ENCODE measurements at regions not wholly inside any gene's neighbourhood (a gene's known extent, or its start where the extent isn't known, plus 50 kb on each side); places are given as distances from the start of the nearest gene placed in this dataset.

DNA sequence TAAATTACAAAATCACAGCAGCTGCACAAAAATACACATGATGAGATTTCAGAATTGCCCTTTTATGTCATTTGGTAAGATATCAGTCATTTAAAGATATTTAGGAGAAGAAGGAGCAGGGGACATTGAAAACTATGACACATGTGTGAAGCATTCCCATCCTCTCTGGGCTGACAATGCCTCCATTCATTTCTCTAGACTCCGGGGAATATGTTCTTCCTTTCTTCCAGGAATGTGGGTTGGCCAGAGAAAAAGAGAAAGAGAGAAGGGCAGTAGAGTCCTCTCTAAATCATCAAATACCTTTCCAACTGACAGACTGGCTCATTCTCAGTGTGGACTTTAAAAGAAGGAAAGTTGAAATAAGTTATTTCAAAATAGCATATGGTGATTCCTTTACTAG lies 205.6 kb upstream of the ADAMTSL1 start:
- DNase-seq (ENCODE audit: low spot score) (no peak), ATAC-seq (no peak; the same call in 1 of the 2 replicates)
- CTCF ChIA-PET: no interaction called here
- TF ChIP-seq ZBTB21 (CRISPR knock-in tag; IDR thresholded peaks at IDR 0.05; ENCODE audit: borderline replicate concordance) (no peak), ZNF423 (CRISPR knock-in tag; IDR thresholded peaks at IDR 0.05) (no peak), GABPB1 (CRISPR knock-in tag; IDR thresholded peaks at IDR 0.05) (no peak), JAZF1 (CRISPR knock-in tag; IDR thresholded peaks at IDR 0.05) (no peak), ETV6 (CRISPR knock-in tag; IDR thresholded peaks at IDR 0.05) (no peak), ZNF219 (CRISPR knock-in tag; IDR thresholded peaks at IDR 0.05; ENCODE audit: borderline replicate concordance) (no peak), HMGA2 (CRISPR knock-in tag; IDR thresholded peaks at IDR 0.05) (no peak), NR2C2 (CRISPR knock-in tag; IDR thresholded peaks at IDR 0.05) (no peak), NR1H2 (CRISPR knock-in tag; IDR thresholded peaks at IDR 0.05) (no peak), CREB1 (CRISPR knock-in tag; IDR thresholded peaks at IDR 0.05) (no peak), SMAD3 (CRISPR knock-in tag; IDR thresholded peaks at IDR 0.05; ENCODE audit: borderline replicate concordance) (no peak)
- TF ChIP-seq, protein P1, sequence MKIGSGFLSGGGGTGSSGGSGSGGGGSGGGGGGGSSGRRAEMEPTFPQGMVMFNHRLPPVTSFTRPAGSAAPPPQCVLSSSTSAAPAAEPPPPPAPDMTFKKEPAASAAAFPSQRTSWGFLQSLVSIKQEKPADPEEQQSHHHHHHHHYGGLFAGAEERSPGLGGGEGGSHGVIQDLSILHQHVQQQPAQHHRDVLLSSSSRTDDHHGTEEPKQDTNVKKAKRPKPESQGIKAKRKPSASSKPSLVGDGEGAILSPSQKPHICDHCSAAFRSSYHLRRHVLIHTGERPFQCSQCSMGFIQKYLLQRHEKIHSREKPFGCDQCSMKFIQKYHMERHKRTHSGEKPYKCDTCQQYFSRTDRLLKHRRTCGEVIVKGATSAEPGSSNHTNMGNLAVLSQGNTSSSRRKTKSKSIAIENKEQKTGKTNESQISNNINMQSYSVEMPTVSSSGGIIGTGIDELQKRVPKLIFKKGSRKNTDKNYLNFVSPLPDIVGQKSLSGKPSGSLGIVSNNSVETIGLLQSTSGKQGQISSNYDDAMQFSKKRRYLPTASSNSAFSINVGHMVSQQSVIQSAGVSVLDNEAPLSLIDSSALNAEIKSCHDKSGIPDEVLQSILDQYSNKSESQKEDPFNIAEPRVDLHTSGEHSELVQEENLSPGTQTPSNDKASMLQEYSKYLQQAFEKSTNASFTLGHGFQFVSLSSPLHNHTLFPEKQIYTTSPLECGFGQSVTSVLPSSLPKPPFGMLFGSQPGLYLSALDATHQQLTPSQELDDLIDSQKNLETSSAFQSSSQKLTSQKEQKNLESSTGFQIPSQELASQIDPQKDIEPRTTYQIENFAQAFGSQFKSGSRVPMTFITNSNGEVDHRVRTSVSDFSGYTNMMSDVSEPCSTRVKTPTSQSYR (CRISPR knock-in tag; IDR thresholded peaks at IDR 0.05): no peak
- TF ChIP-seq, protein P2, sequence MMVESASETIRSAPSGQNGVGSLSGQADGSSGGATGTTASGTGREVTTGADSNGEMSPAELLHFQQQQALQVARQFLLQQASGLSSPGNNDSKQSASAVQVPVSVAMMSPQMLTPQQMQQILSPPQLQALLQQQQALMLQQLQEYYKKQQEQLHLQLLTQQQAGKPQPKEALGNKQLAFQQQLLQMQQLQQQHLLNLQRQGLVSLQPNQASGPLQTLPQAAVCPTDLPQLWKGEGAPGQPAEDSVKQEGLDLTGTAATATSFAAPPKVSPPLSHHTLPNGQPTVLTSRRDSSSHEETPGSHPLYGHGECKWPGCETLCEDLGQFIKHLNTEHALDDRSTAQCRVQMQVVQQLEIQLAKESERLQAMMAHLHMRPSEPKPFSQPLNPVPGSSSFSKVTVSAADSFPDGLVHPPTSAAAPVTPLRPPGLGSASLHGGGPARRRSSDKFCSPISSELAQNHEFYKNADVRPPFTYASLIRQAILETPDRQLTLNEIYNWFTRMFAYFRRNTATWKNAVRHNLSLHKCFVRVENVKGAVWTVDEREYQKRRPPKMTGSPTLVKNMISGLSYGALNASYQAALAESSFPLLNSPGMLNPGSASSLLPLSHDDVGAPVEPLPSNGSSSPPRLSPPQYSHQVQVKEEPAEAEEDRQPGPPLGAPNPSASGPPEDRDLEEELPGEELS (CRISPR knock-in tag; IDR thresholded peaks at IDR 0.05): no peak
- TF ChIP-seq, protein P3, sequence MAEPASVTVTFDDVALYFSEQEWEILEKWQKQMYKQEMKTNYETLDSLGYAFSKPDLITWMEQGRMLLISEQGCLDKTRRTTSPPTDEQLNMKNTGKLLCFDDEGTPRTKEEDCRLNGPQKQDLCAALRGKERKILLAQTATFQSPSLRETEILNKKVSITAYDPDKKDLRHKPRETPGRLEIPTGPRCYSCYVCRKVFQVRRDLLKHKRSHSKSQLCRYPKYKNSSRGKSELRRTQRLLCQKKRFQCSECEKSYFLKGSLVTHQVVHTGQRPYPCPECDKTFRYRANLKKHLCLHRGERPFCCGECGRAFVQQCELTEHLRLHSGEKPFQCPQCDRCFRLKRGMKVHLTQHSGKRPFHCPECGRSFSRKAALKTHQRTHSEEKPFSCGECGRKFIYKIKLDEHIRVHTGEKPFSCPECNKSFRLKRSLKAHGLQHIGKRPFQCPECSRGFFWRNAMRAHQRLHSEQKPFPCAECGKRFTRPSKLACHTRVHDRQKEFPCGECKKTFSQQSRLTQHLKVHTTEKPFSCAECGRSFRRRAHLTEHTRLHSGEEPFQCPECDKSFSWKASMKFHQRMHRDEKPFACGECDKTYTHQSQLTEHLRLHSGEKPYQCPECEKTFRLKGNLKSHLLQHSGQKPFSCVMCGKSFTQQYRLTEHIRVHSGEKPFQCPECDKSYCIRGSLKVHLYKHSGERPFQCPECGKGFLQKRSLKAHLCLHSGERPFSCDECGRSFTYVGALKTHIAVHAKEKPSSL (CRISPR knock-in tag; conservative IDR thresholded peaks at IDR 0.05): no peak
- TF ChIP-seq, protein P4, sequence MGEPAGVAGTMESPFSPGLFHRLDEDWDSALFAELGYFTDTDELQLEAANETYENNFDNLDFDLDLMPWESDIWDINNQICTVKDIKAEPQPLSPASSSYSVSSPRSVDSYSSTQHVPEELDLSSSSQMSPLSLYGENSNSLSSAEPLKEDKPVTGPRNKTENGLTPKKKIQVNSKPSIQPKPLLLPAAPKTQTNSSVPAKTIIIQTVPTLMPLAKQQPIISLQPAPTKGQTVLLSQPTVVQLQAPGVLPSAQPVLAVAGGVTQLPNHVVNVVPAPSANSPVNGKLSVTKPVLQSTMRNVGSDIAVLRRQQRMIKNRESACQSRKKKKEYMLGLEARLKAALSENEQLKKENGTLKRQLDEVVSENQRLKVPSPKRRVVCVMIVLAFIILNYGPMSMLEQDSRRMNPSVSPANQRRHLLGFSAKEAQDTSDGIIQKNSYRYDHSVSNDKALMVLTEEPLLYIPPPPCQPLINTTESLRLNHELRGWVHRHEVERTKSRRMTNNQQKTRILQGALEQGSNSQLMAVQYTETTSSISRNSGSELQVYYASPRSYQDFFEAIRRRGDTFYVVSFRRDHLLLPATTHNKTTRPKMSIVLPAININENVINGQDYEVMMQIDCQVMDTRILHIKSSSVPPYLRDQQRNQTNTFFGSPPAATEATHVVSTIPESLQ (CRISPR knock-in tag; IDR thresholded peaks at IDR 0.05): no peak
- TF ChIP-seq, protein P5, sequence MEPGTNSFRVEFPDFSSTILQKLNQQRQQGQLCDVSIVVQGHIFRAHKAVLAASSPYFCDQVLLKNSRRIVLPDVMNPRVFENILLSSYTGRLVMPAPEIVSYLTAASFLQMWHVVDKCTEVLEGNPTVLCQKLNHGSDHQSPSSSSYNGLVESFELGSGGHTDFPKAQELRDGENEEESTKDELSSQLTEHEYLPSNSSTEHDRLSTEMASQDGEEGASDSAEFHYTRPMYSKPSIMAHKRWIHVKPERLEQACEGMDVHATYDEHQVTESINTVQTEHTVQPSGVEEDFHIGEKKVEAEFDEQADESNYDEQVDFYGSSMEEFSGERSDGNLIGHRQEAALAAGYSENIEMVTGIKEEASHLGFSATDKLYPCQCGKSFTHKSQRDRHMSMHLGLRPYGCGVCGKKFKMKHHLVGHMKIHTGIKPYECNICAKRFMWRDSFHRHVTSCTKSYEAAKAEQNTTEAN (CRISPR knock-in tag; IDR thresholded peaks at IDR 0.05): no peak
- Mint-ChIP-seq H3K4me1 (peaks cover 3% of the 10 kb centered on the region), H3K27me3 (ENCODE audit: low read depth) (no peaks in the 10 kb centered on the region), H3K36me3 (peaks cover 4% of the 10 kb centered on the region; the same call in 1 of the 2 replicates), H3K4me3 (no peak overlapping the region), H3K9me3 (peaks cover 13% of the 10 kb centered on the region), H3K27ac (no peak overlapping the region)
- POLR2A ChIA-PET: no interaction called here

DNA sequence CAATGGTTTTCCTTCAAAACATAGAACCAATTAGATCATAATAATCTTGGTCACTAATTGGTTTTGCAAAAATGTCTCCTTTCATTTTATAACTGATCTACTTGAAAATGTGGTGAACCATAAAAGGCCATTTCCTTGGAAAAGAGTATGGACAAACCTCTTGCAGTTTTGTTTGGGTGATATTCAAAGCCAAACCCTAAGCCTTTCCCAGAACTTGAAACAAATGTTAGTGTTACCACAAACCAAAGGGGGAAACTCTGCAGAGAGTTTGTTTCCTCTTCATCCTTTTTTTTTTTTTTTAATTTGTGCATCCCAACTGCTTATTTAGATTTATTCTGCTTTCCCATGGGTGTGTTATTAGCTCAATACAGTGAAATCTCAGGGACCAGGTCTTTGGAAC lies 204.4 kb upstream of the ADAMTSL1 start:
- Mint-ChIP-seq H3K27ac (no peak overlapping the region), H3K4me1 (no peaks in the 10 kb centered on the region), H3K36me3 (peaks cover 4% of the 10 kb centered on the region; the same call in 1 of the 2 replicates), H3K27me3 (ENCODE audit: low read depth) (no peaks in the 10 kb centered on the region), H3K9me3 (peaks cover 23% of the 10 kb centered on the region), H3K4me3 (no peak overlapping the region)
- CTCF ChIA-PET: no interaction called here
- no peak for DNase-seq (ENCODE audit: low spot score)
- no peak for ATAC-seq
- POLR2A ChIA-PET: no interaction called here
- TF ChIP-seq, protein P6, sequence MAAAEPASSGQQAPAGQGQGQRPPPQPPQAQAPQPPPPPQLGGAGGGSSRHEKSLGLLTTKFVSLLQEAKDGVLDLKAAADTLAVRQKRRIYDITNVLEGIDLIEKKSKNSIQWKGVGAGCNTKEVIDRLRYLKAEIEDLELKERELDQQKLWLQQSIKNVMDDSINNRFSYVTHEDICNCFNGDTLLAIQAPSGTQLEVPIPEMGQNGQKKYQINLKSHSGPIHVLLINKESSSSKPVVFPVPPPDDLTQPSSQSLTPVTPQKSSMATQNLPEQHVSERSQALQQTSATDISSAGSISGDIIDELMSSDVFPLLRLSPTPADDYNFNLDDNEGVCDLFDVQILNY (CRISPR knock-in tag; IDR thresholded peaks at IDR 0.05): no peak
- TF ChIP-seq, protein P7, sequence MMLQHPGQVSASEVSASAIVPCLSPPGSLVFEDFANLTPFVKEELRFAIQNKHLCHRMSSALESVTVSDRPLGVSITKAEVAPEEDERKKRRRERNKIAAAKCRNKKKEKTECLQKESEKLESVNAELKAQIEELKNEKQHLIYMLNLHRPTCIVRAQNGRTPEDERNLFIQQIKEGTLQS (CRISPR knock-in tag; conservative IDR thresholded peaks at IDR 0.05): no peak
- TF ChIP-seq, protein P8, sequence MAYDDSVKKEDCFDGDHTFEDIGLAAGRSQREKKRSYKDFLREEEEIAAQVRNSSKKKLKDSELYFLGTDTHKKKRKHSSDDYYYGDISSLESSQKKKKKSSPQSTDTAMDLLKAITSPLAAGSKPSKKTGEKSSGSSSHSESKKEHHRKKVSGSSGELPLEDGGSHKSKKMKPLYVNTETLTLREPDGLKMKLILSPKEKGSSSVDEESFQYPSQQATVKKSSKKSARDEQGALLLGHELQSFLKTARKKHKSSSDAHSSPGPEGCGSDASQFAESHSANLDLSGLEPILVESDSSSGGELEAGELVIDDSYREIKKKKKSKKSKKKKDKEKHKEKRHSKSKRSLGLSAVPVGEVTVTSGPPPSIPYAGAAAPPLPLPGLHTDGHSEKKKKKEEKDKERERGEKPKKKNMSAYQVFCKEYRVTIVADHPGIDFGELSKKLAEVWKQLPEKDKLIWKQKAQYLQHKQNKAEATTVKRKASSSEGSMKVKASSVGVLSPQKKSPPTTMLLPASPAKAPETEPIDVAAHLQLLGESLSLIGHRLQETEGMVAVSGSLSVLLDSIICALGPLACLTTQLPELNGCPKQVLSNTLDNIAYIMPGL (CRISPR knock-in tag; IDR thresholded peaks at IDR 0.05): no peak
- TF ChIP-seq, protein P9, sequence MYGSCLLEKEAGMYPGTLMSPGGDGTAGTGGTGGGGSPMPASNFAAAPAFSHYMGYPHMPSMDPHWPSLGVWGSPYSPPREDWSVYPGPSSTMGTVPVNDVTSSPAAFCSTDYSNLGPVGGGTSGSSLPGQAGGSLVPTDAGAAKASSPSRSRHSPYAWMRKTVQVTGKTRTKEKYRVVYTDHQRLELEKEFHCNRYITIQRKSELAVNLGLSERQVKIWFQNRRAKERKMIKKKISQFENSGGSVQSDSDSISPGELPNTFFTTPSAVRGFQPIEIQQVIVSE (CRISPR knock-in tag; IDR thresholded peaks at IDR 0.05; ENCODE audit: borderline replicate concordance): no peak
- TF ChIP-seq ELF4 (CRISPR knock-in tag; IDR thresholded peaks at IDR 0.05; ENCODE audit: low read depth): no peak
- TF ChIP-seq ETV6 (CRISPR knock-in tag; IDR thresholded peaks at IDR 0.05): no peak
- no peak for TF ChIP-seq FOXJ3 (CRISPR knock-in tag; IDR thresholded peaks at IDR 0.05; ENCODE audit: borderline replicate concordance)

Data from WTC11 (cell line).